PC-3 (cell line): ENCODE measurements at regions not wholly inside any gene's neighbourhood (a gene's known extent, or its start where the extent isn't known, plus 50 kb on each side); places are given as distances from the start of the nearest gene placed in this dataset.
A peak's percentile ranks its signal among the peaks of the same experiment; 100 is the strongest.

ENCODE experiments used
- ATAC-seq: fragments of 200-7000 bp; cut with Tn5 transposase; 2 replicates; pipeline ENCODE4 v1.9.1; 2020; ENCODE audit warnings: mild to moderate bottlenecking, moderate library complexity
- BruUV-seq: library from RNA; stranded (reverse); fragments of 400-500 nt; replicated peaks from 2 replicates; lab custom pipeline; 2021; lab: Mats Ljungman, UMichigan
- CTCF ChIA-PET: fragments of 300-600 bp; sonication (Branson Sonifier 250); formaldehyde crosslinking; loops from one replicate; lab custom pipeline; 2022; ENCODE audit warnings: antibody characterized with exemption; lab: Charles Lee
- POLR2A ChIA-PET: fragments of 300-600 bp; sonication (Branson Sonifier 250); formaldehyde crosslinking; loops from one replicate; lab custom pipeline; 2022; ENCODE audit warnings: antibody characterized with exemption; ENCODE audit not compliant: unreplicated experiment; lab: Charles Lee
- DNase-seq: peaks from one replicate; pipeline ENCODE4 v3.0.0-alpha.2; 2015
- H2AFZ ChIP-seq: fragments of 300-600 bp; sonication (generic); 2 replicates; pipeline ENCODE4 v1.6.0; 2016; ENCODE audit warnings: antibody characterized with exemption, low read length
- H3F3A ChIP-seq: fragments of 300-600 bp; sonication (generic); one replicate; pipeline ENCODE4 v1.6.0; 2017; ENCODE audit warnings: antibody characterized with exemption, low read length, control low read depth, mild to moderate bottlenecking; ENCODE audit not compliant: unreplicated experiment
- H3K27ac ChIP-seq: fragments of 300-600 bp; sonication (generic); 2 replicates; pipeline ENCODE4 v1.5.1; 2016; ENCODE audit warnings: mild to moderate bottlenecking, low read length
- H3K27me3 ChIP-seq: fragments of 300-600 bp; sonication (generic); 2 replicates; pipeline ENCODE4 v1.6.1; 2016; ENCODE audit warnings: low read length, mixed read lengths
- H3K36me3 ChIP-seq: fragments of 300-600 bp; sonication (generic); 2 replicates; pipeline ENCODE4 v1.6.1; 2016; ENCODE audit warnings: low read depth, mixed run types, low read length, mixed read lengths
- H3K4me1 ChIP-seq: fragments of 300-600 bp; sonication (generic); 2 replicates; pipeline ENCODE4 v1.5.1; 2016; ENCODE audit warnings: low read length; ENCODE audit not compliant: insufficient read depth
- H3K4me2 ChIP-seq: fragments of 300-600 bp; sonication (generic); 2 replicates; pipeline ENCODE4 v1.6.0; 2016; ENCODE audit warnings: low read length
- H3K4me3 ChIP-seq: fragments of 300-600 bp; sonication (generic); 2 replicates; pipeline ENCODE4 v1.5.1; 2016; ENCODE audit warnings: mild to moderate bottlenecking, low read length, mixed read lengths
- H3K79me2 ChIP-seq: fragments of 300-600 bp; sonication (generic); 2 replicates; pipeline ENCODE4 v1.6.1; 2017; ENCODE audit warnings: low read length, mixed read lengths
- H3K9ac ChIP-seq: fragments of 300-600 bp; sonication (generic); 2 replicates; pipeline ENCODE4 v1.6.0; 2016; ENCODE audit warnings: mild to moderate bottlenecking, low read length
- H3K9me2 ChIP-seq: fragments of 300-600 bp; sonication (generic); replicated peaks from 2 replicates; pipeline ENCODE4 v1.6.1; 2016; ENCODE audit warnings: mixed run types, low read length, mixed read lengths
- H3K9me3 ChIP-seq: fragments of 300-600 bp; sonication (generic); 2 replicates; pipeline ENCODE4 v1.6.1; 2016; ENCODE audit warnings: low read length, mixed read lengths
- H4K20me1 ChIP-seq: fragments of 300-600 bp; sonication (generic); 2 replicates; pipeline ENCODE4 v1.6.1; 2016; ENCODE audit warnings: low read length, mixed read lengths
- EZH2 ChIP-seq: fragments of 300-600 bp; sonication (generic); IDR thresholded peaks from one replicate; pipeline ENCODE4 v1.6.1; 2017; ENCODE audit warnings: antibody characterized with exemption, mild to moderate bottlenecking, low read length; ENCODE audit not compliant: unreplicated experiment
- EZH2phosphoT487 ChIP-seq: fragments of 300-600 bp; sonication (generic); IDR thresholded peaks from 2 replicates; pipeline ENCODE4 v1.6.1; 2018; ENCODE audit warnings: mild to moderate bottlenecking, antibody characterized with exemption, low read length, borderline replicate concordance
- intact Hi-C: fragments of 100-400 bp; cut with micrococcal nuclease; formaldehyde crosslinking; loops from 2 replicates; pipeline ENCODE4 v1.9.0; 2023
- TF ChIP-seq, protein P1 (sequence below): fragments of 300-600 bp; sonication (generic); conservative IDR thresholded peaks from 2 replicates; pipeline ENCODE4 v1.5.1; 2017; ENCODE audit warnings: antibody characterized with exemption, low read depth, mild to moderate bottlenecking, low read length

DNA sequence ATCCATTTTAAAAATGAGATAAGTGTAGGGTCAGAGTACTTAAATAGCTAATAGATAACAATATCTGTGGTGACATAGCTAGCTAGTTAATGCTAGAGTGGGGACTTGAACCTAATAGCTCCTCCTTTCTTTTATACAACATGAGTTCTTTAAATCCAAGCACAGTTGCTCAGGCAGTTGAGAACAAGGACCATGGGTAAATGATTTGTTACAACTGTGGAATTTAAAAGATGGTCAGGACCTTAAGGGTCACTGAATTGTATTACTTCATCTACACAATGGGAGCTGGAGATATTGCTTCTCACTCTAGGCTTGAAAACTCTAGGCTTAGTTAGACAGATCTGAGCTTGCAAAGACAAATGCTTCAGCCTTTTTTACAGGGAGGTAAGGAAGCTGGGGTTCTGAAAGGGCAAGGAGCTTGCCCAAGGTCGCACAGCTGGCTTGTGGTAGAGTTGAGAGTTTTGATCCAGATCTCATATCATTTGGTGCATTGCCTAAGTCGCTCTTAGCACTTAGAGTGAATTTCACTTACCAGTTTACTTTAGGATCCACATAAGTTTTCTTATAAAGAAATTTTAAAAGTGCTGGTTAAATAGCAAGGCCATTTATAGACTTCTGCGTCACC lies 90.2 kb downstream of the EDEM1 start:
- intact Hi-C loops: no loop called here
- Histone ChIP-seq H3K4me2 (no peak overlapping the region), H3K36me3 (0 out of 2 replicates have a peak, but pooled peaks cover 1% of the 10 kb centered on the region), H2AFZ (no peak overlapping the region), H3K9me3 (peaks cover 14% of the 10 kb centered on the region; the same call in 1 of the 2 replicates), H3K9me2 (no peaks in the 10 kb centered on the region), H3K27me3 (no peaks in the 10 kb centered on the region), H3K79me2 (no peaks in the 10 kb centered on the region), H3K27ac (no peak overlapping the region), H4K20me1 (no peaks in the 10 kb centered on the region), H3K4me1 (no peaks in the 10 kb centered on the region), H3K4me3 (no peak overlapping the region), H3F3A (no peaks in the 10 kb centered on the region), H3K9ac (no peak overlapping the region)
- DNase-seq (no peak), ATAC-seq (no peak)
- no TSS peak for BruUV-seq
- CTCF ChIA-PET: no interaction called here
- POLR2A ChIA-PET: interaction anchor here (0.6 kb wide), 1 partner anchor 81 kb away, joined by 6 read pairs; no protein-coding TSS in a partner anchor
- TF ChIP-seq, protein P1, sequence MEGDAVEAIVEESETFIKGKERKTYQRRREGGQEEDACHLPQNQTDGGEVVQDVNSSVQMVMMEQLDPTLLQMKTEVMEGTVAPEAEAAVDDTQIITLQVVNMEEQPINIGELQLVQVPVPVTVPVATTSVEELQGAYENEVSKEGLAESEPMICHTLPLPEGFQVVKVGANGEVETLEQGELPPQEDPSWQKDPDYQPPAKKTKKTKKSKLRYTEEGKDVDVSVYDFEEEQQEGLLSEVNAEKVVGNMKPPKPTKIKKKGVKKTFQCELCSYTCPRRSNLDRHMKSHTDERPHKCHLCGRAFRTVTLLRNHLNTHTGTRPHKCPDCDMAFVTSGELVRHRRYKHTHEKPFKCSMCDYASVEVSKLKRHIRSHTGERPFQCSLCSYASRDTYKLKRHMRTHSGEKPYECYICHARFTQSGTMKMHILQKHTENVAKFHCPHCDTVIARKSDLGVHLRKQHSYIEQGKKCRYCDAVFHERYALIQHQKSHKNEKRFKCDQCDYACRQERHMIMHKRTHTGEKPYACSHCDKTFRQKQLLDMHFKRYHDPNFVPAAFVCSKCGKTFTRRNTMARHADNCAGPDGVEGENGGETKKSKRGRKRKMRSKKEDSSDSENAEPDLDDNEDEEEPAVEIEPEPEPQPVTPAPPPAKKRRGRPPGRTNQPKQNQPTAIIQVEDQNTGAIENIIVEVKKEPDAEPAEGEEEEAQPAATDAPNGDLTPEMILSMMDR: no peak
- TF ChIP-seq EZH2phosphoT487 (no peak), EZH2 (no peak)

DNA sequence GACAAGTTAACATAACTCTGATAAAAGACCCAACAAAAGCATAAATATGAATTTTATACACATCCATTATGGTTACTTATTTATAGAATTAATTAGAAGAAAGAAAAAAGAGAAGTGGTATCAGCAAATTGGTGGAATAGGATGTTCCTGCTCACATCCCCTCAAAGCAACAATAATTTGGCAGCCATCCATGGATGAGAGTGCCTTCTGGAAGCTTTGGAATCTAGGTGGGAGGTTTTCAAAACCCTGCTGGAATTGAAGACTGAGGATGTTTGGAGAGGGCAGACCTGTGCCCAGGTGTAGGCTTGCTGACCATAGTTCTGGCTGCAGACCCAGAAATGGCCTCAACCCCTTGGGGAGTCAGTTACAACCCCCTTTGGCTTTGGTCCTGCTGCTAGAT lies 91.2 kb downstream of the EDEM1 start:
- H3K27ac ChIP-seq: no peak overlapping the region
- H3K9me2 ChIP-seq: no peaks in the 10 kb centered on the region
- H3F3A ChIP-seq: no peaks in the 10 kb centered on the region
- ChIA-PET POLR2A (no interaction called here), CTCF (no interaction called here)
- DNase-seq (peak; percentile 64), ATAC-seq (no peak)
- 0 out of 2 replicates have a peak, but pooled peaks cover 2% of the 10 kb centered on the region for H3K36me3 ChIP-seq
- TF ChIP-seq EZH2: no peak
- TF ChIP-seq, protein P1: no peak
- TF ChIP-seq EZH2phosphoT487: no peak
- no peaks in the 10 kb centered on the region for H3K79me2 ChIP-seq
- no peak overlapping the region for H2AFZ ChIP-seq
- H3K4me3 ChIP-seq: no peak overlapping the region
- H3K4me2 ChIP-seq: no peak overlapping the region
- H3K9me3 ChIP-seq: peaks cover 15% of the 10 kb centered on the region; the same call in 1 of the 2 replicates
- no peaks in the 10 kb centered on the region for H3K27me3 ChIP-seq
- H3K9ac ChIP-seq: no peak overlapping the region
- H3K4me1 ChIP-seq: no peaks in the 10 kb centered on the region
- no TSS peak for BruUV-seq
- intact Hi-C loops: no loop called here
- no peaks in the 10 kb centered on the region for H4K20me1 ChIP-seq

DNA sequence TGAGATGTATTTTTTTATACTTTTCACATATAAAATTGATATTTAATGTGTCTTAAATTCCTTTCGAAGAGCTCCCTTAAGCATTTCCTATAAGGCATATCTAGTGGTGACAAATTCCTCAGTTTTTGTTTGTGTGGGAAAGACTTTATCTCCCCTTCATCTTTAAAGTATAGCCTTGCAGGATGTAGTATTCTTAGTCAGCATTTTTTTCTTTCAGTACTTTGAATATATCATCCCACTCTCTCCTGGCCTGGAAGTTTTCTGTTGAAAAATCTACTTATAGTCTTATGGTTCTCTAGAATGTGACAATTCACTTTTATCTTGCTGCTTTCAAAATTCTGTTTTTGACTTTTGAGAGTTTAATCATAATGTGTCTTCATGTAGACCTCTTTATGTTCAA lies 95.2 kb downstream of the EDEM1 start:
- Histone ChIP-seq H3K36me3 (0 out of 2 replicates have a peak, but pooled peaks cover 2% of the 10 kb centered on the region), H3K27ac (no peak overlapping the region), H3K4me3 (no peak overlapping the region), H3K4me1 (no peaks in the 10 kb centered on the region), H2AFZ (no peak overlapping the region), H3K9ac (no peak overlapping the region), H4K20me1 (no peaks in the 10 kb centered on the region), H3K9me3 (peaks cover 15% of the 10 kb centered on the region; the same call in 1 of the 2 replicates), H3K27me3 (no peaks in the 10 kb centered on the region), H3K4me2 (no peak overlapping the region), H3K79me2 (no peaks in the 10 kb centered on the region), H3F3A (no peaks in the 10 kb centered on the region), H3K9me2 (no peaks in the 10 kb centered on the region)
- DNase-seq (no peak), ATAC-seq (no peak)
- no TSS peak for BruUV-seq
- intact Hi-C loops: no loop called here
- TF ChIP-seq EZH2 (no peak), EZH2phosphoT487 (no peak)
- TF ChIP-seq, protein P1: no peak
- POLR2A ChIA-PET: no interaction called here
- CTCF ChIA-PET: no interaction called here
